Lower lobe of right lung (tissue), 2 donors: ENCODE measurements at regions not wholly inside any gene's neighbourhood (a gene's known extent, or its start where the extent isn't known, plus 50 kb on each side); places are given as distances from the start of the nearest gene placed in this dataset.

Source experiments
- ATAC-seq, 2 donors: fragments of 200-7000 bp; cut with Tn5 transposase; one replicate each; pipeline ENCODE4 v1.9.1; 2020 to 2022; ENCODE audit warnings: mild to moderate bottlenecking in 2 of 2, moderate library complexity in 2 of 2
- DNase-seq: peaks from one replicate; pipeline ENCODE4 v3.0.0-alpha.2; 2020
- H3K27ac ChIP-seq: fragments of 200-600 bp; one replicate; pipeline ENCODE4 v1.8.0; 2022
- H3K27me3 ChIP-seq: fragments of 200-600 bp; one replicate; pipeline ENCODE4 v1.8.0; 2022; ENCODE audit warnings: low read depth
- H3K36me3 ChIP-seq: fragments of 200-600 bp; one replicate; pipeline ENCODE4 v1.8.0; 2022; ENCODE audit warnings: mild to moderate bottlenecking
- H3K4me1 ChIP-seq: fragments of 200-600 bp; one replicate; pipeline ENCODE4 v1.8.0; 2022
- H3K4me3 ChIP-seq: fragments of 200-600 bp; one replicate; pipeline ENCODE4 v1.8.0; 2022; ENCODE audit warnings: mild to moderate bottlenecking
- H3K9me3 ChIP-seq: fragments of 200-600 bp; one replicate; pipeline ENCODE4 v1.8.0; 2022
- intact Hi-C: fragments of 100-400 bp; cut with DNase I; formaldehyde crosslinking; loops from one replicate; pipeline ENCODE4 v1.11.0; 2022
- TF ChIP-seq, protein P1 (sequence below): fragments of 200-600 bp; IDR thresholded peaks from one replicate; pipeline ENCODE4 v1.8.0; 2022; ENCODE audit warnings: antibody characterized with exemption, mild to moderate bottlenecking
- donor health status: DM: no; HTN: yes; CAD: no; lungs with severe emphysema.

DNA sequence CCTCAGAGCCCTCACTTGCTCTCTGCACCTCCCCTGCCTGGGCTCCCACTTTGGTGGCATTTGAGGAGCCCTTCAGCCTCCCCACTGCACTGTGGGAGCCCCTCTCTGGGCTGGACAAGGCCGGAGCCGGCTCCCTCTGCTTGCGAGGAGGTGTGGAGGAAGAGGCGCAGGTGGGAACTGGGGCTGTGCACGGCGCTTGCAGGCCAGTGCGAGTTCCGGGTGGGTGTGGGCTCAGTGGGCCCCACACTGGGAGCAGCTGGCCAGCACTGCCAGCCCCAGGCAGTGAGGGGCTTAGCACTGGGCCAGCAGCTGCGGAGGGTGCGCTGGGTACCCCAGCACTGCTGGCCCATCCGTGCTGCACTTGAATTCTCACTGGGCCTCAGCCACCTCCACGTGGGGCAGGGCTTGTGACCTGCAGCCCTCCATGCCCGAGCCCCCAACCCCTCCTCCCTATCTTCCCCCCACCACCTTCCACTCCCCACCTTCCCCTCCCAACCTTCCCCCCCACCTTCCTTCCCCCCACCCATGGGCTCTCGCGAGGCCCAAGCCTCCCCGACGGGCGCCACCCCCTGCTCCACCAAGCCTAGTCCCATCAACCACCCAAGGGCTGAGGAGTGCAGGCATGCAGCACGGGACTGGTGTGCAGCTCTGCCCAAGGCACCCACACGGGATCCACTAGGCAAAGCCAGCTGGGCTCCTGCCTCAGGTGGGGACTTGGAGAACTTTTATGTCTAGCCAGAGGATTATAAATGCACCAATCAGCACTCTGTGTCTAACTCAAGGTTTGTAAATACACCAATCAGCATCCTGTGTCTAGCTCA is 113.5 kb upstream of the BEND4 start:
- no peak for DNase-seq
- no peaks in the 10 kb centered on the region for H3K27me3 ChIP-seq
- H3K4me3 ChIP-seq = no peak overlapping the region
- no peaks in the 10 kb centered on the region for H3K36me3 ChIP-seq
- no peak for ATAC-seq
- TF ChIP-seq, protein P1, sequence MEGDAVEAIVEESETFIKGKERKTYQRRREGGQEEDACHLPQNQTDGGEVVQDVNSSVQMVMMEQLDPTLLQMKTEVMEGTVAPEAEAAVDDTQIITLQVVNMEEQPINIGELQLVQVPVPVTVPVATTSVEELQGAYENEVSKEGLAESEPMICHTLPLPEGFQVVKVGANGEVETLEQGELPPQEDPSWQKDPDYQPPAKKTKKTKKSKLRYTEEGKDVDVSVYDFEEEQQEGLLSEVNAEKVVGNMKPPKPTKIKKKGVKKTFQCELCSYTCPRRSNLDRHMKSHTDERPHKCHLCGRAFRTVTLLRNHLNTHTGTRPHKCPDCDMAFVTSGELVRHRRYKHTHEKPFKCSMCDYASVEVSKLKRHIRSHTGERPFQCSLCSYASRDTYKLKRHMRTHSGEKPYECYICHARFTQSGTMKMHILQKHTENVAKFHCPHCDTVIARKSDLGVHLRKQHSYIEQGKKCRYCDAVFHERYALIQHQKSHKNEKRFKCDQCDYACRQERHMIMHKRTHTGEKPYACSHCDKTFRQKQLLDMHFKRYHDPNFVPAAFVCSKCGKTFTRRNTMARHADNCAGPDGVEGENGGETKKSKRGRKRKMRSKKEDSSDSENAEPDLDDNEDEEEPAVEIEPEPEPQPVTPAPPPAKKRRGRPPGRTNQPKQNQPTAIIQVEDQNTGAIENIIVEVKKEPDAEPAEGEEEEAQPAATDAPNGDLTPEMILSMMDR = no peak
- H3K4me1 ChIP-seq = no peaks in the 10 kb centered on the region
- no peak overlapping the region for H3K27ac ChIP-seq
- intact Hi-C loops = no loop called here
- no peaks in the 10 kb centered on the region for H3K9me3 ChIP-seq

DNA sequence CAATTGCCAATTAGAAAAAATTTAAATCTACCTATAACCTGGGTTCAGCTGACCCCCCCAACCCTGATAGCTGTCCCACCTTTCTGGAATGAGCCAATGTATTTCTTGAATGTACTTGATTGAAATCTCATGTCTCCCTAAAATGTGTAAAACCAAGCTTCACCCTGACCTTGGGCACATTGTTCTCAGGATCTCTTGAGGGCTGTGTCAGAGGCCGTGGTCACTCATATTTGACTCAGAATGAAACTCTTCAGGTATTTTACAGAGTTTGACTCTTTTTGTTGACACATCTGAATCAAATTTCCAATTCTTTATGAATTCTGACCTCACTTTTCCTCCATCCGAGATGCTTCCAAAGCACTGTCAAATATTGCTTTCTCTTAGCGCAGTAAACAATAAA is 115.3 kb upstream of the BEND4 start:
- H3K4me3 ChIP-seq = no peak overlapping the region
- no peak for DNase-seq
- no peak for ATAC-seq
- H3K27me3 ChIP-seq = no peaks in the 10 kb centered on the region
- no peaks in the 10 kb centered on the region for H3K36me3 ChIP-seq
- intact Hi-C loops = no loop called here
- no peak overlapping the region for H3K27ac ChIP-seq
- H3K9me3 ChIP-seq = no peaks in the 10 kb centered on the region
- no peaks in the 10 kb centered on the region for H3K4me1 ChIP-seq
- TF ChIP-seq, protein P1 = no peak

DNA sequence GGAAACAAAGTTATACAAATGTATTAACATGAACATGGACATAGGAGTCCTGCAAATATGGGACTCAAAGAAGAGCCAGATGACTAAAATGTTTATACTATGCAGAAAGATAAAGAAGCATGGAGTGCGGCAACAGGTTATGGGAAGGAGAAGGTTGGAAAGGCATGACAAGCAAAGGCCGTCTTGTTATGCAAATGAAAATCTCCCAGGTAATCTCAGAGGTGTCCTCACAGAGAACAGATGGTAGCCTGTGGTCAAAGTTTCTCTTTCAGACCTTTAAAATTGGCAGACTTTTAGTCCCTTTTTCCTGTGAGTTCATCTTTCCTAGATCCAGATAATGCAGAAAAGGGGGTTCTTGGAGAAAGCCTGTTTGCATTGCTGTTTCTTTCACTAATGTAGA is 116.4 kb upstream of the BEND4 start:
- intact Hi-C loops = no loop called here
- Histone ChIP-seq H3K36me3 (no peaks in the 10 kb centered on the region), H3K27me3 (no peaks in the 10 kb centered on the region), H3K4me3 (no peak overlapping the region), H3K27ac (no peak overlapping the region), H3K4me1 (no peaks in the 10 kb centered on the region), H3K9me3 (no peaks in the 10 kb centered on the region)
- DNase-seq (no peak), ATAC-seq (no peak)
- TF ChIP-seq, protein P1 = no peak

DNA sequence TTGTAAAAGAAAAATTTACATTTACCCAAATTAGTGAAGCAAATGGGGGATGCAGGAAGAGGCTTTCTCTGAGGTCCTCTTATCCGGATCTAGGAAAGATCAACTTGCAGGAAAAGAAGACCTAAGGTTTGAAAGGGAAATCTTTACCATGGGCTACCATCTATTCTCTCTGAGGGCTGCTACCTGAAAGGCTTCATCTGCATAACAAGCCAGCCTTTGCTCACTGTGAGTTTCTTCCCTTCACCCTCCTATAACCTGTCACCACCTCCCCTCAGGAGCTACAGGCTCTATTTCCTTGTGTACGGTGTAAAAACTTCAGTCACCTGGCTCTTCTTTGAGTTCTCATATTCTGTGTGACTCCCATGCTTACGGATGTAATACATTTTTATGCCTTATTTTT is 118.6 kb upstream of the BEND4 start:
- Histone ChIP-seq H3K27me3 (no peaks in the 10 kb centered on the region), H3K4me1 (no peaks in the 10 kb centered on the region), H3K4me3 (no peak overlapping the region), H3K36me3 (no peaks in the 10 kb centered on the region), H3K9me3 (no peaks in the 10 kb centered on the region), H3K27ac (no peak overlapping the region)
- no peak for DNase-seq
- TF ChIP-seq, protein P1 = no peak
- intact Hi-C loops = no loop called here
- no peak for ATAC-seq

DNA sequence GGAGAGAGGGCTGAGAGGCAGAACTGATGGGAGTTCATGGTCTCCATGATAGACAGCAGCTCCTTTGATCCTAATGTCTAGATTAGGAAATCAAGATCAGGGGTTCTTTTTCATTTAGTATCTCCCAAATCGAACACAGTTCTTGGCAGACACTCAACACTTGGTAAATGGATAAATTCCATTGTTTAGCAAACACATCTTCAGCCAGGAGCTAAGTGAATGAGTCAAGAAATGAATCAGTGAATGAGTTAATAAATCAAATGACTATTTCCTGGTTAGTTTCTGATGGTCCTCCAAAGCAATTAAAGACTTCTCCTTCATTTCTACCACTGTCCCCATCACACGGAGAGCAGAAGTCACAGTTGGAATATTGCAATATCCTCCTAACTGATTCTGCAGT is 120.0 kb upstream of the SHISA3 start:
- H3K4me1 ChIP-seq = no peaks in the 10 kb centered on the region
- H3K27me3 ChIP-seq = no peaks in the 10 kb centered on the region
- H3K27ac ChIP-seq = no peak overlapping the region
- no peaks in the 10 kb centered on the region for H3K36me3 ChIP-seq
- H3K4me3 ChIP-seq = no peak overlapping the region
- ATAC-seq = no peak
- no peaks in the 10 kb centered on the region for H3K9me3 ChIP-seq
- TF ChIP-seq, protein P1 = no peak
- intact Hi-C loops = no loop called here
- no peak for DNase-seq
